ENCODE measurements at regions not wholly inside any gene's neighbourhood (a gene's known extent, or its start where the extent isn't known, plus 50 kb on each side); places are given as distances from the start of the nearest gene placed in this dataset.

- TF ChIP-seq EZH2phosphoT487 (IDR thresholded peaks at IDR 0.05; ENCODE audit: insufficient read depth, low read depth) (no peak), EZH2 (IDR thresholded peaks at IDR 0.05; ENCODE audit: insufficient read depth, poor library complexity, severe bottlenecking) (no peak)
Observed at GRCh38 chr13:78777976-78778375, 119.0 kb upstream of the OBI1 start.
